ENCODE measurements at regions not wholly inside any gene's neighbourhood (a gene's known extent, or its start where the extent isn't known, plus 50 kb on each side); places are given as distances from the start of the nearest gene placed in this dataset.

DNA sequence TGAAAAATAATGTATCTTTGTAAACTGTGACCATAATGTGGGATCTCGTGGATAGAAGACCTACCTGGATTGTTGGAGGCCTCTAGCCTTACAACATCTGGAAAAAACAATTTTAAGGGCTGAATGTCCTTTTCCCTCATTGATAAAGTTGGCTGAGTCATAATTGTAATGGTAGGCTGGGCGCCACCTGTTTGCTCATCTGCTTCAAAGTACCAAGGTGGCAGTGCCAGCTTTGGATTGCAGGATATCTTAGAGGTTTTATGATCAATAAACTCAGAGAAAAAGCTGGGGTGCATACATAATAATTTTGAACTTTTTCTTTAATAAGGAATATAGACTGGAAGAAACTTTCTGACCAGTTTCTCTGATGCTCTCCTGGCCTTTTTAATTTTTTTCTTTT, 653.4 kb downstream of the MMUT start:
- TF ChIP-seq ESRRG (CRISPR knock-in tag; IDR thresholded peaks at IDR 0.05) (no peak), RARB (CRISPR knock-in tag; IDR thresholded peaks at IDR 0.05) (no peak), ZNF70 (CRISPR knock-in tag; IDR thresholded peaks at IDR 0.05) (no peak), TCF4 (CRISPR knock-in tag; IDR thresholded peaks at IDR 0.05; ENCODE audit: borderline replicate concordance) (no peak), GLIS3 (CRISPR knock-in tag; IDR thresholded peaks at IDR 0.05) (no peak), ARNTL (CRISPR knock-in tag; IDR thresholded peaks at IDR 0.05; ENCODE audit: borderline replicate concordance, low read depth) (no peak), ZFP3 (CRISPR knock-in tag; IDR thresholded peaks at IDR 0.05) (no peak), OSR1 (CRISPR knock-in tag; IDR thresholded peaks at IDR 0.05) (no peak), PPARA (CRISPR knock-in tag; IDR thresholded peaks at IDR 0.05; ENCODE audit: borderline replicate concordance) (no peak), CSDC2 (CRISPR knock-in tag; IDR thresholded peaks at IDR 0.05) (no peak), ZFP30 (CRISPR knock-in tag; IDR thresholded peaks at IDR 0.05) (no peak), PATZ1 (CRISPR knock-in tag; IDR thresholded peaks at IDR 0.05; ENCODE audit: borderline replicate concordance) (no peak)
- TF ChIP-seq, protein P1, sequence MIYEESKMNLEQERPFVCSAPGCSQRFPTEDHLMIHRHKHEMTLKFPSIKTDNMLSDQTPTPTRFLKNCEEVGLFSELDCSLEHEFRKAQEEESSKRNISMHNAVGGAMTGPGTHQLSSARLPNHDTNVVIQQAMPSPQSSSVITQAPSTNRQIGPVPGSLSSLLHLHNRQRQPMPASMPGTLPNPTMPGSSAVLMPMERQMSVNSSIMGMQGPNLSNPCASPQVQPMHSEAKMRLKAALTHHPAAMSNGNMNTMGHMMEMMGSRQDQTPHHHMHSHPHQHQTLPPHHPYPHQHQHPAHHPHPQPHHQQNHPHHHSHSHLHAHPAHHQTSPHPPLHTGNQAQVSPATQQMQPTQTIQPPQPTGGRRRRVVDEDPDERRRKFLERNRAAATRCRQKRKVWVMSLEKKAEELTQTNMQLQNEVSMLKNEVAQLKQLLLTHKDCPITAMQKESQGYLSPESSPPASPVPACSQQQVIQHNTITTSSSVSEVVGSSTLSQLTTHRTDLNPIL (CRISPR knock-in tag; IDR thresholded peaks at IDR 0.05; ENCODE audit: low read depth): no peak

All from SK-N-SH treated with all-trans-retinoic acid at 6 μM for 48 hours (cell line).